ENCODE measurements at regions not wholly inside any gene's neighbourhood (a gene's known extent, or its start where the extent isn't known, plus 50 kb on each side); places are given as distances from the start of the nearest gene placed in this dataset.
A peak's percentile ranks its signal among the peaks of the same experiment; 100 is the strongest.
"Not testable (repeated sequence)": the region's sequence is repeated elsewhere in the genome, so short reads cannot be mapped to it uniquely, and the experiment has no call there.

DNA sequence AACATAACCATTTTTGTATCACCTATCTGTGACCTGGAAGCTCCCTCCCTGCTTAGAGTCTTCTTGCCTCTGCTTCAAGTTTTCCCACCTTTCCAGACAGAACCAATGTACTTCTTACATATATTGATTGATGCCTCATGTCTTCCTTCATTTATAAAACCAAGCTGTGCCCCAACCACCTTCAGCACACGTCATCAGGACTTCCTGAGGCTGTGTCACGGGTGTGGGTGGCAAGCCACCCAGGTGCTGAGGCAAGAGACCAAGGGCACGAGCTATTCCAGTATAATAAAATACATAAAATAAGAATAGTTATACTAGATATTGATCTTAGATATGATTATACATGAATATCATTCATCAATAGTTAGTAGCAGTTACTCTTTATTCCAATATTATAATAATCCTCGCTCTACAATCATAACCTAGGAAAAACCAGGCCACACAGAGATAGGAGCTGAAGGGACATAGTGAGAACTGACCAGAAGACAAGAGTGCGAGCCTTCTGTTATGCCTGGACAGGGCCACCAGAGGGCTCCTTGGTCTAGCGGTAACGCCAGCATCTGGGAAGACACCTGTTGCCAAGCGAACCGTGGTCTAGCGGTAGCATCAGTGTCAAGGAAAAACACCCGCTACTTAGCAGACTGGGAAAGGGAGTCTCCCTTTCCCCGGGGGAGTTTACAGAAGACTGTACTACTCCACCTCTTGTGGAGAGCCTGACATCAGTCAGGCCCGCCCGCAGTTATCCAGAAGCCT, 180.2 kb upstream of the ERCC4 start:
- not testable (repeated sequence) for H3K27me3 ChIP-seq (ENCODE audit: insufficient read depth, low read depth); H3K4me3 ChIP-seq (IDR thresholded peaks at IDR 0.05; ENCODE audit: insufficient read depth, low read depth, low read length); H3K27ac ChIP-seq; H3K36me3 ChIP-seq (ENCODE audit: insufficient read depth); H2AFZ ChIP-seq (ENCODE audit: low read depth); H3K9ac ChIP-seq; H4K20me1 ChIP-seq (ENCODE audit: insufficient read depth); H3K4me2 ChIP-seq; H3K4me1 ChIP-seq (ENCODE audit: low read depth, poor library complexity, severe bottlenecking); H3K79me2 ChIP-seq (ENCODE audit: insufficient read depth, low read depth)
- peak; percentile 37; the same call in 1 of the 2 replicates for TF ChIP-seq CTCF (conservative IDR thresholded peaks at IDR 0.05; ENCODE audit: low read depth, low read length)

DNA sequence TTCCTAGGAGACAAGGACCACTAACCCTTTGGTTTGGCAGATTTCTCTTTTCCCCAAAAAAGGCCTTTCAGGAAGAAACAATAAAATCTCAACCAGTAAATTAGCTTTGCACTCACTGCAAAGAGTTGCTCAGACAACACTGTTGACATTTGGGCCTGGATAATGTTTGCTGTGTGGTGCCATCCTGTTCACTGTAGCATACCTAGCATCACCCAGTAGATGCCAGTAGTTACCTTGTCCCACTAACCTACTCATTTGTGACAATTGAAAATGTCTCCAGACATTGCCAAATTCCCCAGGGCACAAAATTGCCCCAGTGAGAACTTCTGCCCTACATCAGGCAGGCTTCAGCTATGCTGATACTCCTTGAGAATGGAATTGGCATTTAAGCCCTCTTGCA, 177.0 kb upstream of the ERCC4 start:
- Histone ChIP-seq H3K27me3 (ENCODE audit: insufficient read depth, low read depth) (no peaks in the 10 kb centered on the region), H3K27ac (no peak overlapping the region), H2AFZ (ENCODE audit: low read depth) (no peak overlapping the region), H3K4me1 (ENCODE audit: low read depth, poor library complexity, severe bottlenecking) (no peaks in the 10 kb centered on the region), H3K4me3 (IDR thresholded peaks at IDR 0.05; ENCODE audit: insufficient read depth, low read depth, low read length) (no peak overlapping the region), H3K36me3 (ENCODE audit: insufficient read depth) (no peaks in the 10 kb centered on the region), H3K9ac (no peak overlapping the region), H3K4me2 (no peak overlapping the region), H3K79me2 (ENCODE audit: insufficient read depth, low read depth) (no peaks in the 10 kb centered on the region), H4K20me1 (ENCODE audit: insufficient read depth) (no peaks in the 10 kb centered on the region)
- TF ChIP-seq CTCF (conservative IDR thresholded peaks at IDR 0.05; ENCODE audit: low read depth, low read length): no peak

DNA sequence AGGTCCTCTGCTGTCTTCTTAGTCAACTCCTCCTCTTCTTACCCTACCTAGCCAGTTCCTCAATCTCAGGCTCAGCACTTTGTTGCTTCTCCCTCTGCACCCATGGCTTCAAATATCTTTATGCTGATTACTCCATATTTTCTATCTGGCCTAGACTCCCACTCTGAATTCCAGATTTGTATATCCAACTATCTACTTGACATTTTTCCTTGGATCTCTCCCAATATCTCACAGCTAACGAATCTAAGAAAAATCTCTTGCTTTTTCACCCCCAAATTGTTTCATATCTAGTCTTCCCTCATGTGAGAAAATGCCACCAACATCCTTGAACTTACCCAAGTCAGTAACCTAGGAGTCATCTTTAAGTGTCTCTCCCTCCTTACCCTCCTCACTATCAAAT, 176.4 kb upstream of the ERCC4 start:
- Histone ChIP-seq H3K36me3 (ENCODE audit: insufficient read depth) (no peaks in the 10 kb centered on the region), H3K4me1 (ENCODE audit: low read depth, poor library complexity, severe bottlenecking) (no peaks in the 10 kb centered on the region), H3K9ac (no peak overlapping the region), H4K20me1 (ENCODE audit: insufficient read depth) (no peaks in the 10 kb centered on the region), H3K27me3 (ENCODE audit: insufficient read depth, low read depth) (no peaks in the 10 kb centered on the region), H2AFZ (ENCODE audit: low read depth) (no peak overlapping the region), H3K4me3 (IDR thresholded peaks at IDR 0.05; ENCODE audit: insufficient read depth, low read depth, low read length) (no peak overlapping the region), H3K4me2 (no peak overlapping the region), H3K27ac (no peak overlapping the region), H3K79me2 (ENCODE audit: insufficient read depth, low read depth) (no peaks in the 10 kb centered on the region)
- no peak for TF ChIP-seq CTCF (conservative IDR thresholded peaks at IDR 0.05; ENCODE audit: low read depth, low read length)

GRCh38 chr16:13756411-13757140, 163.4 kb upstream of the ERCC4 start:
- Histone ChIP-seq H3K9ac (no peak overlapping the region), H4K20me1 (ENCODE audit: insufficient read depth) (no peaks in the 10 kb centered on the region), H3K27me3 (ENCODE audit: insufficient read depth, low read depth) (no peaks in the 10 kb centered on the region), H3K4me1 (ENCODE audit: low read depth, poor library complexity, severe bottlenecking) (no peaks in the 10 kb centered on the region), H3K27ac (no peak overlapping the region), H3K4me2 (no peak overlapping the region), H3K4me3 (IDR thresholded peaks at IDR 0.05; ENCODE audit: insufficient read depth, low read depth, low read length) (no peak overlapping the region), H3K79me2 (ENCODE audit: insufficient read depth, low read depth) (no peaks in the 10 kb centered on the region), H2AFZ (ENCODE audit: low read depth) (no peak overlapping the region), H3K36me3 (ENCODE audit: insufficient read depth) (no peaks in the 10 kb centered on the region)
- TF ChIP-seq CTCF (conservative IDR thresholded peaks at IDR 0.05; ENCODE audit: low read depth, low read length): no peak

All from KMS-11 (cell line).